Liver (tissue), 8 donors: ENCODE measurements at regions not wholly inside any gene's neighbourhood (a gene's known extent, or its start where the extent isn't known, plus 50 kb on each side); places are given as distances from the start of the nearest gene placed in this dataset.
"Not testable (repeated sequence)": the region's sequence is repeated elsewhere in the genome, so short reads cannot be mapped to it uniquely, and the experiment has no call there.

Experiments
- DNase-seq: peaks from one replicate; pipeline ENCODE4 v3.0.0-alpha.2; 2017; ENCODE audit warnings: low spot score
- H3K27ac ChIP-seq, 2 donors: one replicate each; pipeline ENCODE4 v1.7.0; 2013; ENCODE audit warnings: inconsistent platforms in 2 of 2, low read length in 2 of 2, control low read depth in 1 of 2, low read depth in 1 of 2, mild to moderate bottlenecking in 1 of 2
- H3K27me3 ChIP-seq, 4 donors: one replicate each; pipeline versions ENCODE4 v1.6.1 to v1.7.0; 2013; ENCODE audit warnings: low read length in 3 of 4, inconsistent platforms in 1 of 4, mild to moderate bottlenecking in 1 of 4, moderate library complexity in 1 of 4; ENCODE audit not compliant: control insufficient read depth in 4 of 4, insufficient read depth in 4 of 4
- H3K36me3 ChIP-seq, 4 donors: one replicate each; pipeline versions ENCODE4 v1.6.1 to v1.7.0; 2013; ENCODE audit warnings: low read length in 3 of 4, mild to moderate bottlenecking in 3 of 4, low read depth in 1 of 4, moderate library complexity in 1 of 4; ENCODE audit not compliant: control insufficient read depth in 4 of 4, insufficient read depth in 3 of 4
- H3K4me1 ChIP-seq, 4 donors: one replicate each; pipeline versions ENCODE4 v1.6.1 to v1.7.0; 2013; ENCODE audit warnings: low read length in 3 of 4, mild to moderate bottlenecking in 3 of 4, moderate library complexity in 1 of 4; ENCODE audit not compliant: control insufficient read depth in 4 of 4, insufficient read depth in 4 of 4
- H3K4me3 ChIP-seq, 3 donors: one replicate each; pipeline versions ENCODE4 v1.6.1 to v1.7.0; 2013; ENCODE audit warnings: low read length in 3 of 3, control low read depth in 1 of 3, low read depth in 1 of 3, mild to moderate bottlenecking in 1 of 3
- H3K9ac ChIP-seq, 2 donors: one replicate each; pipeline ENCODE4 v1.7.0; 2013; ENCODE audit warnings: low read length in 2 of 2, mild to moderate bottlenecking in 2 of 2, moderate library complexity in 2 of 2, control low read depth in 1 of 2, low read depth in 1 of 2
- H3K9me3 ChIP-seq, 4 donors: one replicate each; pipeline versions ENCODE4 v1.6.1 to v1.7.0; 2013; ENCODE audit warnings: low read length in 3 of 4; ENCODE audit not compliant: control insufficient read depth in 4 of 4
- EGR1 ChIP-seq, 2 donors: IDR thresholded peaks; 2 replicates each; pipeline ENCODE4 v1.6.1; 2016 to 2018; ENCODE audit warnings: antibody characterized with exemption in 2 of 2, low read depth in 2 of 2
- FOXA2 ChIP-seq: IDR thresholded peaks from 2 replicates; pipeline ENCODE4 v1.6.1; 2016; ENCODE audit warnings: antibody characterized with exemption
- GABPA ChIP-seq, 2 donors: IDR thresholded peaks in 1 of 2; conservative IDR thresholded peaks in 1 of 2; 2 replicates each; pipeline ENCODE4 v1.6.1; 2016; ENCODE audit warnings: antibody characterized with exemption in 2 of 2, mild to moderate bottlenecking in 1 of 2, moderate library complexity in 1 of 2
- HNF4A ChIP-seq, 2 donors: conservative IDR thresholded peaks; 2 replicates each; pipeline ENCODE4 v1.6.1; 2016; ENCODE audit warnings: antibody characterized with exemption in 2 of 2, mild to moderate bottlenecking in 2 of 2
- HNF4G ChIP-seq: IDR thresholded peaks from 2 replicates; pipeline ENCODE4 v1.6.1; 2016; ENCODE audit warnings: antibody characterized with exemption
- JUND ChIP-seq, 2 donors: IDR thresholded peaks; 2 replicates each; pipeline ENCODE4 v1.6.1; 2016; ENCODE audit warnings: antibody characterized with exemption in 2 of 2
- RXRA ChIP-seq, 2 donors: IDR thresholded peaks; 2 replicates each; pipeline ENCODE4 v1.6.1; 2017 to 2018; ENCODE audit warnings: antibody characterized with exemption in 2 of 2, mild to moderate bottlenecking in 1 of 2
- SP1 ChIP-seq: IDR thresholded peaks from 2 replicates; pipeline ENCODE4 v1.6.1; 2018; ENCODE audit warnings: antibody characterized with exemption, mild to moderate bottlenecking
- TAF1 ChIP-seq: conservative IDR thresholded peaks from 2 replicates; pipeline ENCODE4 v1.6.1; 2016; ENCODE audit warnings: antibody characterized with exemption, mild to moderate bottlenecking
- WGBS: extraction: QIAGEN DNeasy Blood & Tissue Kit; methylation state at CpG from one replicate; pipeline ENCODE4 v1.1.7; 2013; 5-methylcytosine and 5-hydroxymethylcytosine counted together
- TF ChIP-seq, protein P1 (sequence below): fragments of 150-350 bp; IDR thresholded peaks from 2 replicates; pipeline ENCODE4 v1.5.1; 2017; ENCODE audit warnings: improper control_type of control experiment, low read depth, low read length; ENCODE audit not compliant: missing input control
- TF ChIP-seq, protein P2 (sequence below): IDR thresholded peaks from 2 replicates; pipeline ENCODE4 v1.6.1; 2016; ENCODE audit warnings: antibody characterized with exemption, mild to moderate bottlenecking
- TF ChIP-seq, protein P3 (sequence below): IDR thresholded peaks from 2 replicates; pipeline ENCODE4 v1.6.1; 2016; ENCODE audit warnings: antibody characterized with exemption
- TF ChIP-seq, protein P4 (sequence below): IDR thresholded peaks from 2 replicates; pipeline ENCODE4 v1.6.1; 2016; ENCODE audit warnings: antibody characterized with exemption
- donor health status: healthy.
- donor health status: healthy.
- donor health status: healthy.
- donor health status: healthy.
- donor health status: healthy.

DNA sequence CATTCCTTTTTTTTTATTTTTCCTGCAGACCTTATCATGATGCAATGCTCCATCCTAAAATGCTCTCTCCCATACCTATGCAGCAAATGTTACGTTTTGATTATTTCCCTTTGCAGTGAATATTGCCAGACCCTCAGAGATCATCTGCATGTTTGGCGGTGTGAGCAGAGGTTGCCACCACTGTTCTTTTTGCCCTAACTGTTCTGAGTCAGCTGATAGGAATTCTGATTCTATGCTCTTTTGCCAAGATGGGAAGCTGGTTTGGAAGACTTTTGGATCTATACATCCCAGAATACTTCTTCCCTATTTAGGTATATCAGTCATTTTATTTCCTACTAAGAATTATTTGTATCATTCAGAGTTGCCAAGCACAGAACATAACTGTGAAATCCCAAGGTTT, 130.5 kb downstream of the KLF6 start (continued):
- TF ChIP-seq, protein P1, sequence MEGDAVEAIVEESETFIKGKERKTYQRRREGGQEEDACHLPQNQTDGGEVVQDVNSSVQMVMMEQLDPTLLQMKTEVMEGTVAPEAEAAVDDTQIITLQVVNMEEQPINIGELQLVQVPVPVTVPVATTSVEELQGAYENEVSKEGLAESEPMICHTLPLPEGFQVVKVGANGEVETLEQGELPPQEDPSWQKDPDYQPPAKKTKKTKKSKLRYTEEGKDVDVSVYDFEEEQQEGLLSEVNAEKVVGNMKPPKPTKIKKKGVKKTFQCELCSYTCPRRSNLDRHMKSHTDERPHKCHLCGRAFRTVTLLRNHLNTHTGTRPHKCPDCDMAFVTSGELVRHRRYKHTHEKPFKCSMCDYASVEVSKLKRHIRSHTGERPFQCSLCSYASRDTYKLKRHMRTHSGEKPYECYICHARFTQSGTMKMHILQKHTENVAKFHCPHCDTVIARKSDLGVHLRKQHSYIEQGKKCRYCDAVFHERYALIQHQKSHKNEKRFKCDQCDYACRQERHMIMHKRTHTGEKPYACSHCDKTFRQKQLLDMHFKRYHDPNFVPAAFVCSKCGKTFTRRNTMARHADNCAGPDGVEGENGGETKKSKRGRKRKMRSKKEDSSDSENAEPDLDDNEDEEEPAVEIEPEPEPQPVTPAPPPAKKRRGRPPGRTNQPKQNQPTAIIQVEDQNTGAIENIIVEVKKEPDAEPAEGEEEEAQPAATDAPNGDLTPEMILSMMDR, result no peak

DNA sequence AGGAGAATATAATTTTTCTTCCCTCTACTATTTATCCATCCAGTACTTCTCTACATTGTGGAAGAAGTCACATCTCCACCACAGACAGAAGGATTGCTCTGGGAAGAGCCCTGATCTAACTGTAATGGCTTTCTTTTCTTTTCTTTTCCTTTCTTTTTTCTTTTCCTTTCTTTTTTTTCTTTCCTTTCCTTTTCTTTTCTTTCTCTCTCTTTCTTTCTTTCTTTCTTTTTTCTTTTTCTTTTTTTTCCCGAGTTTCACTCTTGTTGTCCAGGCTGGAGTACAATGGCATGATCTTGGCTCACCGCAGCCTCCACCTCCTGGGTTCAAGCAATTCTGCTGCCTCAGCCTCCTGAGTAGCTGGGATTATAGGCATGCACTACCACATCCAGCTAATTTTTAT, 131.7 kb downstream of the KLF6 start:
- not testable (repeated sequence) for H3K9me3 ChIP-seq, H3K27ac ChIP-seq, H3K36me3 ChIP-seq, H3K27me3 ChIP-seq, H3K4me3 ChIP-seq, H3K4me1 ChIP-seq, H3K9ac ChIP-seq, DNase-seq
- 71% methylated on average over 2 of the region's 2 CpGs for WGBS

DNA sequence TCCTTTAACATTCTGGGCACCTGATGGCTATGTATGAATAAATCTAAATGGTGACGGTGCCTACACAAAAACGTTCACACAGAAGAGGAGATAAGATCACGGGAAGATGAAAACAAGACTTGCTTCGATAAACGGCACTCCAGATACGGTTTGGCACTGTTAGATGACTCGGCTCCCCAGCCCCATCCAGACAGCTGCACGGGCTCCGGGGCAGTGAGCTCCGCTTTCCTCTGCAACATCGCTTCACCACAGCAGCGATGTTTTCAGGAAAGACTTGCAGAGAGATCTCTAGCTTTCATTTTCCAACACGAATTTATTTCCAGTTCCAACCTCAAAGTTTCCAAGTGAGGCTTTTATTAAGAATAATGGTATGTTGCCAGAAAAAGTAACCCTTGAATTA, 132.1 kb downstream of the KLF6 start:
- H3K4me3 ChIP-seq, result no peak overlapping the region
- H3K27me3 ChIP-seq, result peaks cover 0 to 5% (median 0%) of the 10 kb centered on the region in 4 donors
- WGBS, result 65% methylated on average over 13 of the region's 13 CpGs
- no peaks in the 10 kb centered on the region for H3K9me3 ChIP-seq
- no peak overlapping the region for H3K9ac ChIP-seq
- H3K27ac ChIP-seq, result no peak overlapping the region
- DNase-seq, result no peak
- no peaks in the 10 kb centered on the region for H3K36me3 ChIP-seq
- no peaks in the 10 kb centered on the region for H3K4me1 ChIP-seq
- TF ChIP-seq, protein P2, sequence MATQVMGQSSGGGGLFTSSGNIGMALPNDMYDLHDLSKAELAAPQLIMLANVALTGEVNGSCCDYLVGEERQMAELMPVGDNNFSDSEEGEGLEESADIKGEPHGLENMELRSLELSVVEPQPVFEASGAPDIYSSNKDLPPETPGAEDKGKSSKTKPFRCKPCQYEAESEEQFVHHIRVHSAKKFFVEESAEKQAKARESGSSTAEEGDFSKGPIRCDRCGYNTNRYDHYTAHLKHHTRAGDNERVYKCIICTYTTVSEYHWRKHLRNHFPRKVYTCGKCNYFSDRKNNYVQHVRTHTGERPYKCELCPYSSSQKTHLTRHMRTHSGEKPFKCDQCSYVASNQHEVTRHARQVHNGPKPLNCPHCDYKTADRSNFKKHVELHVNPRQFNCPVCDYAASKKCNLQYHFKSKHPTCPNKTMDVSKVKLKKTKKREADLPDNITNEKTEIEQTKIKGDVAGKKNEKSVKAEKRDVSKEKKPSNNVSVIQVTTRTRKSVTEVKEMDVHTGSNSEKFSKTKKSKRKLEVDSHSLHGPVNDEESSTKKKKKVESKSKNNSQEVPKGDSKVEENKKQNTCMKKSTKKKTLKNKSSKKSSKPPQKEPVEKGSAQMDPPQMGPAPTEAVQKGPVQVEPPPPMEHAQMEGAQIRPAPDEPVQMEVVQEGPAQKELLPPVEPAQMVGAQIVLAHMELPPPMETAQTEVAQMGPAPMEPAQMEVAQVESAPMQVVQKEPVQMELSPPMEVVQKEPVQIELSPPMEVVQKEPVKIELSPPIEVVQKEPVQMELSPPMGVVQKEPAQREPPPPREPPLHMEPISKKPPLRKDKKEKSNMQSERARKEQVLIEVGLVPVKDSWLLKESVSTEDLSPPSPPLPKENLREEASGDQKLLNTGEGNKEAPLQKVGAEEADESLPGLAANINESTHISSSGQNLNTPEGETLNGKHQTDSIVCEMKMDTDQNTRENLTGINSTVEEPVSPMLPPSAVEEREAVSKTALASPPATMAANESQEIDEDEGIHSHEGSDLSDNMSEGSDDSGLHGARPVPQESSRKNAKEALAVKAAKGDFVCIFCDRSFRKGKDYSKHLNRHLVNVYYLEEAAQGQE, result no peak
- TF ChIP-seq GABPA (IDR thresholded peaks at IDR 0.05 in 1 of 2, conservative IDR thresholded peaks at IDR 0.05 in 1 of 2) (no peak), RXRA (IDR thresholded peaks at IDR 0.05) (no peak), EGR1 (IDR thresholded peaks at IDR 0.05; ENCODE audit: low read depth in 2 of 2) (no peak), HNF4A (conservative IDR thresholded peaks at IDR 0.05) (no peak), FOXA2 (no peak), HNF4G (no peak), TAF1 (no peak), SP1 (no peak), JUND (IDR thresholded peaks at IDR 0.05) (no peak)
- TF ChIP-seq, protein P3, sequence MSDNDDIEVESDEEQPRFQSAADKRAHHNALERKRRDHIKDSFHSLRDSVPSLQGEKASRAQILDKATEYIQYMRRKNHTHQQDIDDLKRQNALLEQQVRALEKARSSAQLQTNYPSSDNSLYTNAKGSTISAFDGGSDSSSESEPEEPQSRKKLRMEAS, result no peak
- TF ChIP-seq, protein P1, result no peak
- TF ChIP-seq, protein P4, sequence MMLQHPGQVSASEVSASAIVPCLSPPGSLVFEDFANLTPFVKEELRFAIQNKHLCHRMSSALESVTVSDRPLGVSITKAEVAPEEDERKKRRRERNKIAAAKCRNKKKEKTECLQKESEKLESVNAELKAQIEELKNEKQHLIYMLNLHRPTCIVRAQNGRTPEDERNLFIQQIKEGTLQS, result no peak
